Fibroblast of gingiva (primary cell): ENCODE measurements at regions not wholly inside any gene's neighbourhood (a gene's known extent, or its start where the extent isn't known, plus 50 kb on each side); places are given as distances from the start of the nearest gene placed in this dataset.

ENCODE experiments used
- DNase-seq: peaks from one replicate; pipeline ENCODE4 v3.0.0-alpha.2; 2011; ENCODE audit warnings: low read depth

- no peak for DNase-seq
Observed at GRCh38 chr15:58235961-58236360, 97.8 kb downstream of the AQP9 start.

GRCh38 chr15:58240191-58240932, 102.2 kb downstream of the AQP9 start:
- no peak for DNase-seq

- DNase-seq, result no peak
Observed at GRCh38 chr15:58241872-58242271, 103.7 kb downstream of the AQP9 start.

GRCh38 chr15:58243070-58243469, 104.9 kb downstream of the AQP9 start:
- no peak for DNase-seq

DNA sequence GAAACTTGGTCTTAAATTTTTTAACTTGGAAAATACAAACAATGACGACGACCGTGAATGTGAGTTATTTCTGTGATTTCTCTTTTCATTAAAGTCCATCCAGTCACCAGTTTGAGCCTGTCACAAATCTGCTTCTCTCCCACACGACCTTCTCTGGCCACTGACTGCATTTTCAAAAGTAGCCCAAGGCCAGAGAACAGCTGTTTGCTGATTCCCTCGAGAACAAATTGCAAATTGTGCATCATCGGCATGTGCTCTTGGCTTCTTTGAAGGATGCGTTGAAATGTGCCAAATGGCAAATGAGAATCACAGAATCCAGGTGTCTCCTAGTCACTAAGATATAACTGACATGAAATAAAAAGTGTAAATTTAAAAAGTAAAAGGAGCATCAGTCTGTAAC, 106.4 kb downstream of the AQP9 start:
- DNase-seq, result no peak

DNA sequence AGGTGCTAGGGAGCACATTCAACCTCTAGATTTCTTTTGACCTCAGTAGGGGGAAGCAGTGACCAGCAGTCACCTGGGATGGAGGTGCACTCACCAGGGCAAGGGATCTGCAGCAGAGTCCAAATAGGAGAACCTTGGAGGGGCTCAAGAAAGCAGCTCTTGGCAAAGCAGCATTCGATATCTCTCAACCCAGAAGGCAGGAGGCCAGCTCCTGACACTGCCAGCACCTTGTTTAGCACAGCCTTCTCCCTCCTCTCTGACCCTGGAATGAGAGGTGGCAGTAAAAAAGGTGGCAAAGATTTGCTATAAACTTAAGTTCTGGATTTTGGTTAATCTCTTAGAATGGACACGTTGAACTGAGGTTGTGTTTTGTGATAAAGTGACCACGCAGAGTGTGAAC, 107.9 kb downstream of the AQP9 start:
- DNase-seq, result no peak

DNA sequence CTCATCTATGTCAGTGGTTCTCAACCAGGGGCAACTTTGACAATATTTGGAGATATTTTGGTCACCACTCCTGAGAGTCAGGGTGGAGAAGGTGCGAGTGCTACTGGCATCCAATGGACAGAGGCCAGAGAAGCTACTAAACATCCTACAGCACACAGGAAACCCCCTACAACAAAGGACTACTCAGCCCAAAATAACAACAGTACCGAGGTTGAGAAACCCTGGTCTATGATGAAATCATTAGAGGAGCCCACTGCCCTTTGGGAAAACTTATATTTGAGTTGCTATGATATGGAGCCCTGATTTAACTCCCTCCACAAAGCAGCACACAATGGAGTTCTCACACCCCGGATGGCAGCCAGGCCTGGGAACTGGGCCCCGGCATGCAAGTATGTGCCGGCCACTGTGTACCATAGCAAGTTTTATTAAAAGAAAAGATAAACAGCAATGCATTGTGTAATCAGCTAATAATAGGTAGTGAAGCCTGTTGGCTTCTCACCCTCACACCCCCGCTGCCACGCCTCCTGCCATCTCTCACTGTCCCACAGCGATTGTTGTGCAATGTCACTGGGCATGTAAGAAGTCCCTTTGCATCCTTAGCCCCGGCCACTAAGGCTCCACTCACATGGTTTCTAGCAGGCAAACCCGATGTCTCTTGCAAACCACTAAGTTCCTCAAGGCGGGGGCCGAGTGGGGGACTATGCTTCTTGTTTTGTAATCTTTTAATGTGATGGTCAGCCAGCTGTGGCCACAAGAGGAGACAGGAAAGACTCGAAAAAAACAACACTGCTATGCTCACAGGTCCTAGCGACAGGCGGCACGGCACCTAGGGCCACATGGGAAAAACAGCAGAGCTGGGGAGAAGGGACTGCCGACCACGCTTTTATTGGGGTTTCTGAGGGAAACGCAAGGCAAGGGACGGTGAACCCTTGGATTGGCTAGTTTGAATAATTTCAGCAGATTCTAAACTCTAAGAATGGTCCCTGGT, 110.0 kb downstream of the AQP9 start:
- DNase-seq, result peak; percentile 19

DNA sequence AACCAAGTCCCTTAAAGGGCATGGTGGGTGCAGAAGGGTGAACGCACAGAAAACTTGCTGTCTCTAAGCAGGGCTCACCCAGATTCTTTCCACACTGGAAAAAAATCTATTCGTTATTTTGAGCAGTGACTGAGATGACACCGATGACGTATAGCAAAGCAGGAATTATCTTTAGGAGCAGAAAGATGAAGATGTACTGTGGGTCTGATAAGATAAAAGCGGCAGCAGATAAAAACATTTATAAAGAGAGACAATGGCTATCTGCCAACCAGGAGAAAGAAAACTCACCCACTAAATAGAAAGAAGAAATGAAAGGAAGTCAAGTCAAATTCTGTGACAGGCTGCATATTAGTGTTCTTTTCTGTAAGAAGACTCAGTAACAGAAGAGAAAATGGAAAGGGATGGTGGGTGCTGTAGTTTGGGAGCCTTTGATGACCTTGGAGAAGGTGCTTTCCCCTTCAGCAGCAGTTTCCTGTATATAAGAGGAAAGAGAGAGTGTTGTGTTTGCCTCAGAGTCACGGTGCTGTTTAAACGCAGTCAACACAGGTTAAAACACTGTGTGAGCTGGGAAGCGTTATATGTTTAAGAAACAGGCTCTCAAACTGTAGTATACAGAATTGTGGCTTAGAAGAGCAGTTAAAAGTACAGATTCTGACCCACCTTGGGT, 111.6 kb downstream of the AQP9 start:
- DNase-seq, result no peak

- no peak for DNase-seq
Observed at GRCh38 chr15:58252586-58253323, 114.6 kb downstream of the AQP9 start.

DNA sequence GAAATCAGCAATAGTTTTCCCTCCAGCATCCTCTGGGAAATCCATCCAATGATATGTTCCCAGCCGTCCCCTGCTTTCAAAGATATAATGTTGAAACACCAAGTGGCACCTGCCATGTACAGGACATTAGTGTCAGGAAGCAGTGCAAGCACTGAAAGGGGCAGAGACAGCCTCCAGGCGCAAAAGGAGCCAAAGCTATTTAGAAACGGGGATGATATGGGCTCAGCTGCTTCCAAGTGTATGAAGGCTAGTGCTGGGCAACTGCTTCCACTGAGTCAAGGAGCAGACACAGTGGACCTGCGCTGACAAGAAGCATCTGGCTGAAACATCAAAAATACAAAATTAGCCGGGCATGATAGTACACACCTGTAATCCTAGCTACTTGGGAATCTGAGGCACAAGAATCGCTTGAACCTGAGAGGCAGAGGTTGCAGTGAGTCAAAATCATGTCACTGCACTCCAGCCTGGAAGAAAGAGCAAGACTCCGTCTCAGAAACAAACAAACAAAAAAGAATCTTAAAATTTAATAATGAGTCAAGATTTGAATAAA, 119.7 kb downstream of the AQP9 start:
- no peak for DNase-seq

- DNase-seq, result peak; percentile 16
Observed at GRCh38 chr15:58258501-58259292, 120.5 kb downstream of the AQP9 start.

DNA sequence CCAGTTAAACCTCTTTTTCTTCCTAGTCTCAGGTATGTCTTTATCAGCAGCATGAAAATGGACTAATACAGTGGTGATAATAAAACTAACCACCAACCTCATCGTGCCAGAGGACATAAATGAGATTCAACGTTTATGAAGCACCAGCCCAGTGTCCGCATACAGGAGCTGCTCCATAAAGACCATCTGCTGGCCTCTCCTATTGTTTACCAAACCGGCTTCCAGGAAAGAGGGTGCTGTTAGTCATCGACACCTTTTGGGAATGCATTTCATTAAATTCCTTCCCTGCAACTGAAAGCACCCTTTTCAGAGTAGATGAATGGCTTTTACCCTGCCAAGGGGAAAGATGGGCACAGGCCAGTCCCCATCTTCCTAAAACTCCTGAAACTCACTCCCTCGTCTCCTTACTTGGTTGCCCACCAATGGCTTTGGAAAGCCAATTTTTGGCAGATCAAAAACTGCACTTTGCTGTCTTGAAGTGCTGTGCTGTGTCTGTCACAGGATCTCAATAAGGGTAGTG, 122.1 kb downstream of the AQP9 start:
- DNase-seq, result no peak

GRCh38 chr15:58260725-58261267, 122.6 kb downstream of the AQP9 start:
- DNase-seq, result peak; percentile 48

DNA sequence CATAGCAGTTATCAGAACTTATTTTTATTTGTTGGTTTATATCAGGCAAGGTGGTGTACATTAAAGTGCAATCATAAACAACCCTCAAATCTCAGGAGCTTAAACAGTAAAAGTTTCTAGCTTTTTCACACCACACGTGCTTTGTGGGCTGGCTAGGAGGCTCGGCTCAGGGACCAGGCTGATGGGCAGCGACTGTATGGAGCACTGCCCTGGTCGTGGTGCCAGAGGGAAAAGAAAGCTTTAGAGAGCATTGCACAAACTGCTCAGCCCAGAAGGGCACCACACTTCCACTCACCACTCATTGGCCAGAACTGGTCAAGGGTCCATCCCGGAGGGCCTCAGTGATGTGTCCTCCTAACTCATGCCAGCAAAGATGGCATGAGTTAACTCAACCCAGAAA, 123.2 kb downstream of the AQP9 start:
- DNase-seq, result no peak

GRCh38 chr15:58264053-58264971, 126.1 kb downstream of the AQP9 start:
- no peak for DNase-seq

DNA sequence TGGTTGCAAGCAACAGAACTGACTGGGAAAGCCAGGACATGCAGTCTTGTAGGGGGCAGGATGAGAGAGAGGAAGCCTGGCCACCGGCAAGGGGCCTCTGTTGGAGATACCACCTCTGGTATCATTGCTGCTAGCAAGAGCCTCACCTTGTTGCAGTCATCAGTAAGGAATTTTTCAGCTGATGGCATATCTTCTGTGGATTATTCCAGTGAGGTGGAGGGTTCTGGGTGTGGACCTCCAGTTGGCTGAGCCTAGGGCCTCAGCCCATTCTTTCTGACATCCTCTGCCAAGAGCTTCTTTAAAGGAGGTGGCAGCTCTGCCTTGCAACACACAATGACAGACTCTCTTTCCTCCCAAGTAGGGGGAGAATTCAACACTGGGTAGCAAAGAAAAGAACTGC, 128.9 kb downstream of the AQP9 start:
- DNase-seq, result no peak

DNA sequence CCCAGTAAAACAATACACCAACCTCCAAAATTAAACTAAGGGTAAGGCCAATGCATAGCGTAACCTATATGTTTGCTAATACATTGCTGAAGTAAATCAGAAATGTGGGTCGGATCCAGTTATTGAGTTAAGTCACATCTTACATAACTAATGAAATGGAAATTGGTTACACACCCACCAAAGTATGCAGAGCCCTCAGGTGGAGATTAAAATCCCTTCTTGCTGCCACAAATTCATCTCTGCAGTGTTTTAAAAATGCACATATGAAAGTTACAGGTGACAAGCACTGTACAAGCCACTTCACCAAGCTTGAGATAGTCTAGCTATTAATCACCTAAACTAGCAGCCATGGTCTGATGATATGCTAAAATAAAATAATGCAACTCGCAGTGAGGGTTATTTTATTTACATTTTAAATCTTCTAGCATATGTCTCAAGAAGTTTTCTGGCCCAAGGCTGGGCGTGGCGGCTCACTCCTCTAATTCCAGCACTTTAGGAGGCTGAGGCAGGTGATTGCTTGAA, 130.6 kb downstream of the AQP9 start:
- DNase-seq, result no peak

GRCh38 chr15:58269455-58270414, 131.6 kb downstream of the AQP9 start:
- peak; percentile 49 for DNase-seq
